H9 (cell line): ENCODE measurements at regions not wholly inside any gene's neighbourhood (a gene's known extent, or its start where the extent isn't known, plus 50 kb on each side); places are given as distances from the start of the nearest gene placed in this dataset.

ENCODE experiments used
- DNase-seq: peaks from one replicate; pipeline ENCODE4 v3.0.0-alpha.2; 2017
- H2AFZ ChIP-seq: one replicate; pipeline ENCODE4 v1.6.1; 2013; ENCODE audit warnings: mild to moderate bottlenecking, low read length, control low read depth, moderate library complexity
- H2AK5ac ChIP-seq: 2 replicates; pipeline ENCODE4 v1.6.1; 2013; ENCODE audit warnings: low read length, control low read depth, mixed read lengths; ENCODE audit not compliant: insufficient read length
- H2BK120ac ChIP-seq: one replicate; pipeline ENCODE4 v1.6.1; 2013; ENCODE audit warnings: low read depth, mild to moderate bottlenecking, low read length, control low read depth, inconsistent platforms; ENCODE audit not compliant: poor library complexity, severe bottlenecking
- H2BK12ac ChIP-seq: 2 replicates; pipeline ENCODE4 v1.6.1; 2013; ENCODE audit warnings: low read length, control low read depth, mixed read lengths, low read depth; ENCODE audit not compliant: insufficient read length
- H2BK15ac ChIP-seq: 2 replicates; pipeline ENCODE4 v1.6.1; 2013; ENCODE audit warnings: low read depth, low read length, control low read depth
- H2BK20ac ChIP-seq: one replicate; pipeline ENCODE4 v1.6.1; 2013; ENCODE audit warnings: low read depth, mild to moderate bottlenecking, low read length, control low read depth, inconsistent platforms; ENCODE audit not compliant: poor library complexity, severe bottlenecking
- H2BK5ac ChIP-seq: 2 replicates; pipeline ENCODE4 v1.6.1; 2013; ENCODE audit warnings: low read length, control low read depth, mixed read lengths; ENCODE audit not compliant: insufficient read length
- H3K14ac ChIP-seq: 2 replicates; pipeline ENCODE4 v1.6.1; 2013; ENCODE audit warnings: low read length, control low read depth; ENCODE audit not compliant: insufficient read depth
- H3K18ac ChIP-seq: 2 replicates; pipeline ENCODE4 v1.6.1; 2013; ENCODE audit warnings: low read depth, mild to moderate bottlenecking, mixed read lengths, low read length, control low read depth; ENCODE audit not compliant: insufficient read length
- H3K23ac ChIP-seq: 2 replicates; pipeline ENCODE4 v1.6.1; 2013; ENCODE audit warnings: low read length, control low read depth, mixed read lengths, low read depth; ENCODE audit not compliant: insufficient read length
- H3K23me2 ChIP-seq: 2 replicates; pipeline ENCODE4 v1.6.1; 2013; ENCODE audit warnings: low read depth, mild to moderate bottlenecking, mixed read lengths, low read length, control low read depth; ENCODE audit not compliant: insufficient read length, poor library complexity, severe bottlenecking
- H3K27ac ChIP-seq: 2 replicates; pipeline ENCODE4 v1.5.1; 2013; ENCODE audit warnings: low read length, control low read depth, mixed read lengths, low read depth; ENCODE audit not compliant: insufficient read length
- H3K27me3 ChIP-seq: 2 replicates; pipeline ENCODE4 v1.6.1; 2013; ENCODE audit warnings: low read length, control low read depth, inconsistent platforms; ENCODE audit not compliant: insufficient read depth
- H3K4ac ChIP-seq: 2 replicates; pipeline ENCODE4 v1.6.1; 2013; ENCODE audit warnings: low read depth, mild to moderate bottlenecking, control low read depth, inconsistent platforms, low read length, moderate library complexity
- H3K4me1 ChIP-seq: 2 replicates; pipeline ENCODE4 v1.6.1; 2013; ENCODE audit warnings: low read length, control low read depth, inconsistent platforms; ENCODE audit not compliant: insufficient read depth
- H3K4me2 ChIP-seq: 2 replicates; pipeline ENCODE4 v1.6.1; 2013; ENCODE audit warnings: low read length, control low read depth, mixed read lengths; ENCODE audit not compliant: insufficient read length, insufficient read depth
- H3K56ac ChIP-seq: 2 replicates; pipeline ENCODE4 v1.6.1; 2013; ENCODE audit warnings: low read depth, mild to moderate bottlenecking, mixed read lengths, low read length, control low read depth; ENCODE audit not compliant: insufficient read length
- H3K79me1 ChIP-seq: 2 replicates; pipeline ENCODE4 v1.6.1; 2013; ENCODE audit warnings: low read depth, mild to moderate bottlenecking, moderate library complexity, low read length, control low read depth, inconsistent platforms; ENCODE audit not compliant: insufficient read depth, poor library complexity, severe bottlenecking
- H3K79me2 ChIP-seq: 2 replicates; pipeline ENCODE4 v1.6.1; 2013; ENCODE audit warnings: low read length, control low read depth, inconsistent platforms; ENCODE audit not compliant: insufficient read depth
- H3K9ac ChIP-seq: 2 replicates; pipeline ENCODE4 v1.6.1; 2013; ENCODE audit warnings: low read length, control low read depth, mixed read lengths; ENCODE audit not compliant: insufficient read length; ENCODE audit errors: extremely low read depth
- H3K9me3 ChIP-seq: one replicate; pipeline ENCODE4 v1.6.1; 2013; ENCODE audit warnings: low read depth, low read length, inconsistent platforms; ENCODE audit not compliant: control insufficient read depth
- H3T11ph ChIP-seq: one replicate; pipeline ENCODE4 v1.6.1; 2013; ENCODE audit warnings: mild to moderate bottlenecking, low read length, control low read depth, inconsistent platforms
- H4K20me1 ChIP-seq: one replicate; pipeline ENCODE4 v1.6.1; 2013; ENCODE audit not compliant: control insufficient read depth, insufficient read length, insufficient read depth
- H4K5ac ChIP-seq: 2 replicates; pipeline ENCODE4 v1.6.1; 2013; ENCODE audit warnings: low read depth, mild to moderate bottlenecking, mixed read lengths, low read length, control low read depth; ENCODE audit not compliant: insufficient read length
- H4K8ac ChIP-seq: replicated peaks from 2 replicates; pipeline ENCODE4 v1.6.1; 2013; ENCODE audit warnings: low read length, control low read depth, mixed read lengths, low read depth; ENCODE audit not compliant: insufficient read length
- H4K91ac ChIP-seq: 2 replicates; pipeline ENCODE4 v1.6.1; 2013; ENCODE audit warnings: low read depth, mild to moderate bottlenecking, moderate library complexity, mixed read lengths, low read length, control low read depth; ENCODE audit not compliant: insufficient read length
- H3K27ac Mint-ChIP-seq, 3 experiments: 2 replicates in 2 of 3; 3 replicates in 1 of 3; pipeline ENCODE4 v1.8.0; 2020 to 2021; ENCODE audit warnings: mixed read lengths in 3 of 3, mild to moderate bottlenecking in 1 of 3, moderate library complexity in 1 of 3
- H3K27me3 Mint-ChIP-seq: 2 replicates; pipeline ENCODE4 v1.8.0; 2021; ENCODE audit warnings: low read depth, mild to moderate bottlenecking, moderate library complexity, mixed read lengths
- H3K36me3 Mint-ChIP-seq, 3 experiments: 2 replicates in 2 of 3; 3 replicates in 1 of 3; pipeline ENCODE4 v1.8.0; 2020 to 2021; ENCODE audit warnings: low read depth in 3 of 3, mixed read lengths in 3 of 3; ENCODE audit not compliant: insufficient read depth in 1 of 3
- H3K4me1 Mint-ChIP-seq, 2 experiments: 2 replicates each; pipeline ENCODE4 v1.8.0; 2020; ENCODE audit warnings: mixed read lengths in 2 of 2
- H3K4me3 Mint-ChIP-seq, 2 experiments: 2 replicates in 1 of 2; 3 replicates in 1 of 2; pipeline ENCODE4 v1.8.0; 2020 to 2021; ENCODE audit warnings: mild to moderate bottlenecking in 2 of 2, mixed read lengths in 2 of 2, moderate library complexity in 1 of 2
- H3K9me3 Mint-ChIP-seq, 2 experiments: 2 replicates in 1 of 2; 3 replicates in 1 of 2; pipeline ENCODE4 v1.8.0; 2020; ENCODE audit warnings: mild to moderate bottlenecking in 2 of 2, mixed read lengths in 2 of 2, moderate library complexity in 1 of 2
- WGBS: extraction: QIAGEN DNeasy Blood & Tissue Kit; methylation state at CpG from one replicate; pipeline ENCODE4 v1.1.7; 2013; ENCODE audit warnings: missing lambda C conversion rate, low lambda C conversion rate, mixed read lengths; ENCODE audit not compliant: insufficient read length; ENCODE audit errors: extremely low coverage; 5-methylcytosine and 5-hydroxymethylcytosine counted together
- TF ChIP-seq, protein P1 (sequence below): fragments of 200-600 bp; sonication (generic); conservative IDR thresholded peaks from 3 replicates; pipeline ENCODE4 v1.8.0; 2021; ENCODE audit warnings: antibody characterized with exemption, mild to moderate bottlenecking

DNA sequence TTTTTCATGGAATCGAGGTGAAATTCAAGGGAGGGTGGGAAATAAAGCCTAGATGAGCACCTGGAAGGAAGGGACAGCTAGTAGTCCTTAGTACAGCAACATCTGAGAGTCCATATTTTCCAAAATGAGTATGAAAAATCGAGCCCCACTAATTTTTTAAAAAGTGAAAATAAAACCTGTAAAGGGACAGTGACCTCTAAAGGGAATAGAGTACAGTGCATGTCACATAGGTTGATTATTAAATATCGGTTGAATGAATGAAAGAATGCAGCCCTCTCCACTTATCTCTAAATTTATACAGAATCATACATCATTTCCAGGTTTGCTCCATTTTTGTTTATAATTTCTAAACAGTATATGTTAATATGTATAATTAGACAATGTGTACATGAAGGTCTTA, 1088.5 kb upstream of the GHITM start:
- Histone ChIP-seq H3K9me3 (no peaks in the 10 kb centered on the region), H3K27ac (no peak overlapping the region), H3K79me1 (no peaks in the 10 kb centered on the region), H3K9ac (no peak overlapping the region), H2BK15ac (no peak overlapping the region), H3K18ac (no peak overlapping the region), H3K23ac (no peak overlapping the region), H3K4me2 (no peak overlapping the region), H2BK20ac (no peak overlapping the region), H3K79me2 (no peaks in the 10 kb centered on the region), H3K4me1 (peaks cover 5% of the 10 kb centered on the region; the same call in 1 of the 2 replicates), H2AFZ (no peak overlapping the region), H3K14ac (no peak overlapping the region), H4K91ac (no peak overlapping the region), H2BK5ac (no peak overlapping the region), H3K23me2 (no peaks in the 10 kb centered on the region), H3K27me3 (no peaks in the 10 kb centered on the region), H3T11ph (no peak overlapping the region), H3K4ac (no peak overlapping the region), H2BK120ac (no peak overlapping the region), H2AK5ac (no peak overlapping the region), H3K56ac (no peak overlapping the region), H4K5ac (no peak overlapping the region), H4K8ac (no peak overlapping the region), H2BK12ac (no peak overlapping the region), H4K20me1 (no peaks in the 10 kb centered on the region)
- no peak overlapping the region for H3K4me3 Mint-ChIP-seq
- H3K27me3 Mint-ChIP-seq: no peaks in the 10 kb centered on the region
- H3K36me3 Mint-ChIP-seq: no peaks in the 10 kb centered on the region
- no CpG with 5 or more reads among the region's 3 CpGs for WGBS
- peaks cover 9 to 12% of the 10 kb centered on the region in 2 experiments for H3K4me1 Mint-ChIP-seq
- DNase-seq: no peak
- H3K27ac Mint-ChIP-seq: no peak overlapping the region
- TF ChIP-seq, protein P1, sequence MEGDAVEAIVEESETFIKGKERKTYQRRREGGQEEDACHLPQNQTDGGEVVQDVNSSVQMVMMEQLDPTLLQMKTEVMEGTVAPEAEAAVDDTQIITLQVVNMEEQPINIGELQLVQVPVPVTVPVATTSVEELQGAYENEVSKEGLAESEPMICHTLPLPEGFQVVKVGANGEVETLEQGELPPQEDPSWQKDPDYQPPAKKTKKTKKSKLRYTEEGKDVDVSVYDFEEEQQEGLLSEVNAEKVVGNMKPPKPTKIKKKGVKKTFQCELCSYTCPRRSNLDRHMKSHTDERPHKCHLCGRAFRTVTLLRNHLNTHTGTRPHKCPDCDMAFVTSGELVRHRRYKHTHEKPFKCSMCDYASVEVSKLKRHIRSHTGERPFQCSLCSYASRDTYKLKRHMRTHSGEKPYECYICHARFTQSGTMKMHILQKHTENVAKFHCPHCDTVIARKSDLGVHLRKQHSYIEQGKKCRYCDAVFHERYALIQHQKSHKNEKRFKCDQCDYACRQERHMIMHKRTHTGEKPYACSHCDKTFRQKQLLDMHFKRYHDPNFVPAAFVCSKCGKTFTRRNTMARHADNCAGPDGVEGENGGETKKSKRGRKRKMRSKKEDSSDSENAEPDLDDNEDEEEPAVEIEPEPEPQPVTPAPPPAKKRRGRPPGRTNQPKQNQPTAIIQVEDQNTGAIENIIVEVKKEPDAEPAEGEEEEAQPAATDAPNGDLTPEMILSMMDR: no peak
- H3K9me3 Mint-ChIP-seq: no peaks in the 10 kb centered on the region
